Activated T-cell treated with anti-CD3 and anti-CD28 coated beads for 4 hours (primary cell): ENCODE measurements at regions not wholly inside any gene's neighbourhood (a gene's known extent, or its start where the extent isn't known, plus 50 kb on each side); places are given as distances from the start of the nearest gene placed in this dataset.

Source experiments
- DNase-seq: peaks from one replicate; pipeline ENCODE4 v3.0.0-alpha.2; 2020

- DNase-seq, result no peak
Observed at GRCh38 chr7:16084875-16085274, 336.5 kb downstream of the CRPPA start.

- no peak for DNase-seq
Observed at GRCh38 chr7:16084370-16084769, 337.0 kb downstream of the CRPPA start.

- no peak for DNase-seq
Observed at GRCh38 chr7:16083931-16084330, 337.4 kb downstream of the CRPPA start.

- no peak for DNase-seq
Observed at GRCh38 chr7:16080131-16080530, 341.2 kb downstream of the CRPPA start.

GRCh38 chr7:16079723-16080122 lies 341.6 kb downstream of the CRPPA start:
- no peak for DNase-seq

GRCh38 chr7:16078076-16078952 lies 343.0 kb downstream of the CRPPA start:
- DNase-seq, result no peak

- DNase-seq, result no peak
Observed at GRCh38 chr7:16071246-16071857, 350.0 kb downstream of the CRPPA start.

- no peak for DNase-seq
Observed at GRCh38 chr7:16070806-16071205, 350.5 kb downstream of the CRPPA start.

- no peak for DNase-seq
Observed at GRCh38 chr7:16069998-16070397, 351.3 kb downstream of the CRPPA start.

GRCh38 chr7:16068183-16068582 lies 353.2 kb downstream of the CRPPA start:
- no peak for DNase-seq

- no peak for DNase-seq
Observed at GRCh38 chr7:16067711-16068110, 353.6 kb downstream of the CRPPA start.

- no peak for DNase-seq
Observed at GRCh38 chr7:16066805-16067459, 354.4 kb downstream of the CRPPA start.

GRCh38 chr7:16065939-16066338 lies 355.4 kb downstream of the CRPPA start:
- no peak for DNase-seq

GRCh38 chr7:16063716-16064675 lies 357.3 kb downstream of the CRPPA start:
- no peak for DNase-seq

GRCh38 chr7:16063221-16063620 lies 358.1 kb downstream of the CRPPA start:
- no peak for DNase-seq

GRCh38 chr7:16062269-16062668 lies 359.1 kb downstream of the CRPPA start:
- DNase-seq, result no peak

GRCh38 chr7:16061630-16062029 lies 359.7 kb downstream of the CRPPA start:
- no peak for DNase-seq

- DNase-seq, result no peak
Observed at GRCh38 chr7:16061011-16061410, 360.3 kb downstream of the CRPPA start.

GRCh38 chr7:16060502-16060901 lies 360.8 kb downstream of the CRPPA start:
- DNase-seq, result no peak

- DNase-seq, result no peak
Observed at GRCh38 chr7:16055263-16055976, 365.9 kb downstream of the CRPPA start.

GRCh38 chr7:16051561-16052255 lies 365.2 kb upstream of the MEOX2 start:
- no peak for DNase-seq
